HG03439 (cell line): ENCODE measurements at regions not wholly inside any gene's neighbourhood (a gene's known extent, or its start where the extent isn't known, plus 50 kb on each side); places are given as distances from the start of the nearest gene placed in this dataset.

Experiments
- ATAC-seq: cut with Tn5 transposase; IDR thresholded peaks from one replicate; pipeline ENCODE4 v1.9.1; 2021; ENCODE audit warnings: mild to moderate bottlenecking, moderate library complexity; ENCODE audit not compliant: unreplicated experiment

DNA sequence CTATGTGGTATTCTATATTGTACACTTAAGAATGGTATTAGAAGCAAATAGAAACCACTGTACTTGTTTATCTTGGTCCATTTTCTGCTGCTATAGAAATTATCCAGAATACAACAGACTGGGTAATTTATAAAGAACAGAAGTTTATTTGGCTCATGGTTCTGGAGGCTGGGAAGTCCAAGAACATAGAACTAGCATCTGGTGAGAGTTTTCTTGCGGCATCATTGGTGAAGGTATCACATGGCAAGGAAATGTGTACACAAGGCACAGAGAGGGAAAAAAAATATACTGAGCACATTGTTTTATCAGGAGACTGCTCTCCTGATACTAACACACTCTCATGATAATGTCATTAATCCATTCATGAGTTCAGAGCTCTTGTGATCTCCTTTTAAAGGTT is 130.3 kb upstream of the STXBP6 start:
- no peak for ATAC-seq

- no peak for ATAC-seq
Measured at GRCh38 chr14:25178255-25178654, 128.3 kb upstream of the STXBP6 start.

GRCh38 chr14:25150934-25151790 is 101.2 kb upstream of the STXBP6 start:
- ATAC-seq = no peak

DNA sequence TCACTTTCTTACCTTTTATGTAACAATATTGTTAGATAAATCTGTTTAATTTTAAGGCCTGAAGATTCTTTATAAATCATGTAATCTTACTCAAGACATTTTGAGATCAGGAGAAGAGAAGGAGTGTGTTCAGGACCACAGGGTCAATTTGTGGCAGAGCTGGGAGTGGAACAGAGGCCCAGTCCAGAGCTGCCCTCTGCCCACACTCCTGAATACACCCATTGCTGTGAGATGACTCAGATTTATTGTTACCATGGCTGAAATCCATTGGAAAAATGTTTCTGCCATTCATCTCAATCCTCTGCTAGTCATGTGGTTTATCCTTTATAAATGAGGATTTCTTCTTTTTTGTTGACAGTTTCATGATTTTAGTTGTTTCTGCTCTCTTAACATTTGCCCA is 100.5 kb upstream of the STXBP6 start:
- ATAC-seq = no peak

- no peak for ATAC-seq
Measured at GRCh38 chr14:25140411-25140810, 90.5 kb upstream of the STXBP6 start.

GRCh38 chr14:25136811-25137210 is 86.9 kb upstream of the STXBP6 start:
- no peak for ATAC-seq

GRCh38 chr14:25134184-25134583 is 84.2 kb upstream of the STXBP6 start:
- no peak for ATAC-seq

DNA sequence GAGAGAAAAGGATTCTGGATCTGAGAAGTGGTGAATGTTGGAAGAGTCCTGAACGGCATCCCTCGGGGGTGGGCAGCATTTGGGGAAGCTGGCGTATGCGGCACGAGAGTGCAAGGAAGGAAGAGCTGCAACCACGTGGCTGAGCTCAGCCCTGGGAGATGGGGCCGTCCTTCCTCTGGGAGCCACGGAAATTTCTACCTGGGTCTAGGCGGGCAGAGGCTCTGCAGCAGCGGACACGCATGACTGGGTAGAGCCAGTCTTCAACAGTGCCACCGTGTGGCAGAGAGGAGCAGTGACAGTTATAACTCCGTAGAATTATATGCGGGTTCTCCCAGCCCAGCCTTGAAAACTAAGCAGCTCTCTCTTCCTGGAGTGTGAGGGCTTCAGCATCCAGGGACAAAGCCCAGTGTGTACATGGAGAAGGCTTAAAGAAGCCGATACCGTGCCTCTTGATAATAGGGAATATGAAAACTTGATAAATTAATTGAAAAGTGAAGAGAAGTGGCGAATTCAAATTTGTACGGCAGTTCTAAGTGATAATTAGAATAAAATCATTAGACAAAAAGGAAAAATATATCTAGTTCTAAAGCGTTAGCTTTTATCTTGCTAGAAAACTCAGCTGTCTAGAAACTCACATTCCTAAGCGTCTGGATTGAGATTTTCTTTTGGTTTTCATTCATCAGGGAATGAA is 82.9 kb upstream of the STXBP6 start:
- ATAC-seq = peak; percentile 95

GRCh38 chr14:25132094-25132493 is 82.1 kb upstream of the STXBP6 start:
- ATAC-seq = no peak

GRCh38 chr14:25122843-25123242 is 72.9 kb upstream of the STXBP6 start:
- no peak for ATAC-seq

DNA sequence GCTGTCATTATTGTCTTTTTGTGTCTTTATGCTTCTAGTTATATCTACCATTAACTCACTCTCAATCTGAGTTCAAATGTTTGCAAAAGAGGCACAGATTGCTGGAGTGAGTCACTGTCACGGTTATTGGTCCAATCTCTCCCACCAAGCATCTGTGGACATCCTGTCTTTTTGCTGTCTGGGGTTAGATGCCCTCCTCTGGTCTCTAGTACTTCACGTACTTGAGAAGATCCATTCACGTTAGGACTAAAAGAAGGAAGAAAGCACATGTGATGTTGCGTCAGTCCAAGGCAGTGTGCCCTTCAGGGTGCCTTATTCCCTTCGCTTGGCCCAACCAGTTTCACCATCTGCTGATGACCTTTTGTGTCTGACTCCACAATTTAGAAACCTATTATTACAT is 72.3 kb upstream of the STXBP6 start:
- no peak for ATAC-seq

- no peak for ATAC-seq
Measured at GRCh38 chr14:25121337-25122129, 71.6 kb upstream of the STXBP6 start.

GRCh38 chr14:25120261-25120660 is 70.3 kb upstream of the STXBP6 start:
- no peak for ATAC-seq

GRCh38 chr14:25118671-25119070 is 68.7 kb upstream of the STXBP6 start:
- ATAC-seq = no peak

DNA sequence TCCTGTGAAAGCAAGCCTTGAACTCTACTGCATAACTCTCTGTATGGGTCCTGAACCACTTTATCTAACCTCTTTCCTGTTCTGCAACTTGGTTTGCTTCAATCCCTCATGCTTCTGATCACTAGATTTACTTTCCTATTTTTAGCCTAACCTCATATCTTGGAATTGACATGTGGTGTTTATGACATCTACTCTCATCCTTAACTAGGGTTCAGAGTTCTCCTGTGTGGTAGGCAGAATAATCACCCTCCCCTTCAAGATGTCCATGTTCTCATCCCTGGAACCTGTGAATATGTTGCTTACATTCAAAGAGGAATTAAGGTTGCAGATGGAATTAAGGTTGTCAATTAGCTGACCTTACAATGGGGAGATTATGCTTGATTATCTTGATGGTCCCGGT is 67.4 kb upstream of the STXBP6 start:
- no peak for ATAC-seq

- no peak for ATAC-seq
Measured at GRCh38 chr14:25116607-25117006, 66.7 kb upstream of the STXBP6 start.

DNA sequence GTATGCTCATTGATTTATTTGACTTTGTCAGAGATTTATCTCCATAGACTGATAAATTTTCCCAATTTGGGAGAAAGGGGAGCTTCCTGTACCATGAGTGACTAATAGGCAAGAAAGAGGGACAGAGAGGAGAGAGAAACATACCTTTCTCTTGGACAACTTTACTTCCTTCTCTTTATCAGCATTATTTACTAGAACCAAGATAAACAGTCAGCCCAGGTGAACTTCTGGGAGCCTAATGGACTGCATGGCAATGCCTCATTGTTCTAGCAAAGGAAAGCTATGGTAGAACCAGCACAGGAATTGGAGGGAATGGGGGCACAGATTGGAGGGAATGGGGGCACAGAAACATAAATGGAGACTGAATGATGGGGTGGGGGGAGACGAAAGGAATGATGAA is 63.4 kb upstream of the STXBP6 start:
- ATAC-seq = no peak

GRCh38 chr14:25111061-25111601 is 61.2 kb upstream of the STXBP6 start:
- no peak for ATAC-seq

DNA sequence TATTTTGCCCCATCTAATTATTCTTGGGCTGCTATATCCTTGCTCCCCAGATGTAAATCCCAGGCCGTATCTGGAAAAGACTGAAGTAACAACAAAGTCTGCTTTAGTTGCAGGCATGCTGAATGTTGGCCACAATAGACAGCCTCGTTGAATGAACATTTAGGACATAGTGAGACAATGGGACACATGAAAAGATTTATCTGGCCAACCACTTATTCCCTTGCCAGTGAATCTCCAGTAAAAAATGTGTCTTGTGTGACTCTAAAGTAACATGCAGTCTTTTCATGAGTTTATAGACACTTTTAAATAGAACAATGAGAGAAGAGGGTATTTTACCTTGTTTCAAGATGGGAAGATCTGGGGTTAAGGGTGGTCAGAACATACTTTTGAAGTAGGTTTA is 60.2 kb upstream of the STXBP6 start:
- no peak for ATAC-seq

GRCh38 chr14:25108959-25109358 is 59.0 kb upstream of the STXBP6 start:
- ATAC-seq = no peak

DNA sequence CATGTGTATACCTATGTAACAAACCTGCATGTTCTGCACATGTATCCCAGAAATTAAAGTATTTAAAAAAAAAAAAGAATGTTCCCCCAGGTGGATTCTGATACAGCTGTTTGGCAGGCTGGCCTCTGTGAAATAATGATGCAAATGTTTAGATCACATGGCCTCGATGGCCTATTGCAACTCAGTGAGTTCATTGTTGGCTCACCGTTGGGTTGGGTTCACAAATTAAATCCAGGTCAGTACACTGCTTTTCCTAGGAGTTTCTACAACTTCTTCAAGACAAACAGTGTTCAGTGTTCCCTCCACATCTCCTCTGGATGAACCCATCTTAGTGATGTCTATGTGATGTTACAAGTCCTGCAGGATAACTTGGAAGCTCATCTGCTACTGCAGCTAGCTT is 58.3 kb upstream of the STXBP6 start:
- ATAC-seq = no peak
